HCT116 (cell line): ENCODE measurements at regions not wholly inside any gene's neighbourhood (a gene's known extent, or its start where the extent isn't known, plus 50 kb on each side); places are given as distances from the start of the nearest gene placed in this dataset.

Experiments
- ATAC-seq: fragments of 200-7000 bp; cut with Tn5 transposase; 2 replicates; pipeline ENCODE4 v1.9.1; 2020; ENCODE audit warnings: mild to moderate bottlenecking, moderate library complexity
- BruUV-seq: library from RNA; stranded (reverse); fragments of 400-500 nt; replicated peaks from 2 replicates; lab custom pipeline; 2021; lab: Mats Ljungman, UMichigan
- CTCF ChIA-PET: fragments of 300-600 bp; sonication (Branson Sonifier 250); formaldehyde crosslinking; loops from one replicate; lab custom pipeline; 2021; ENCODE audit warnings: antibody characterized with exemption; lab: Charles Lee
- POLR2A ChIA-PET: fragments of 300-600, 350-600 bp; sonication (Branson Sonifier 250); formaldehyde crosslinking; loops from one replicate; lab custom pipeline; 2021; ENCODE audit warnings: antibody characterized with exemption; lab: Charles Lee
- RAD21 ChIA-PET, 2 experiments: fragments of 300-600 bp; sonication (Branson Sonifier 250); formaldehyde crosslinking; loops; one replicate each; lab custom pipeline; 2023; ENCODE audit warnings: low total read pairs in 2 of 2; ENCODE audit not compliant: uncharacterized antibody in 2 of 2, unreplicated experiment in 2 of 2, low non-redundant PET in 1 of 2; lab: Charles Lee
- DNase-seq: peaks from one replicate; pipeline ENCODE4 v3.0.0-alpha.2; 2010; ENCODE audit warnings: low read depth, low spot score
- H2AFZ ChIP-seq: fragments of 200-600 bp; shearing (Covaris generic), sonication (generic); 2 replicates; pipeline ENCODE4 v1.6.1; 2017; ENCODE audit warnings: low read depth, mixed run types, mixed read lengths, antibody characterized with exemption, low read length; ENCODE audit not compliant: poor library complexity, severe bottlenecking
- H3K27ac ChIP-seq: 2 replicates; pipeline ENCODE4 v1.5.1; 2012; ENCODE audit warnings: low read depth, low read length
- H3K27me3 ChIP-seq: fragments of 200-600 bp; sonication (generic); 2 replicates; pipeline ENCODE4 v1.6.1; 2016; ENCODE audit warnings: mixed run types, low read length, mixed read lengths; ENCODE audit not compliant: insufficient read depth
- H3K36me3 ChIP-seq, 2 experiments: fragments of 200-500 bp in 1 of 2; fragments of 200-600 bp in 1 of 2; sonication (Bioruptor generic) in 1 of 2; sonication (generic) in 1 of 2; 2 replicates each; pipeline versions ENCODE4 v1.5.1 to v1.6.1; 2014 to 2016; ENCODE audit warnings: low read length in 2 of 2, inconsistent platforms in 1 of 2, mixed read lengths in 1 of 2, mixed run types in 1 of 2; ENCODE audit not compliant: insufficient read depth in 2 of 2, control insufficient read depth in 1 of 2
- H3K4me1 ChIP-seq, 2 experiments: fragments of 200-600 bp in 1 of 2; sonication (generic) in 1 of 2; 2 replicates each; pipeline versions ENCODE4 v1.5.1 to v1.6.1; 2012 to 2017; ENCODE audit warnings: low read length in 2 of 2, inconsistent platforms in 1 of 2, mild to moderate bottlenecking in 1 of 2, mixed read lengths in 1 of 2, mixed run types in 1 of 2, moderate library complexity in 1 of 2; ENCODE audit not compliant: insufficient read depth in 2 of 2, control insufficient read depth in 1 of 2
- H3K4me2 ChIP-seq: fragments of 200-600 bp; sonication (generic); 2 replicates; pipeline ENCODE4 v1.6.1; 2017; ENCODE audit warnings: mixed run types, low read length, mixed read lengths
- H3K4me3 ChIP-seq, 2 experiments: fragments of 200-600 bp in 1 of 2; sonication (generic) in 1 of 2; replicated peaks in 1 of 2; 2 replicates each; pipeline ENCODE4 v1.5.1; 2011 to 2016; ENCODE audit warnings: low read length in 2 of 2, control low read depth in 1 of 2, low read depth in 1 of 2, mild to moderate bottlenecking in 1 of 2, mixed read lengths in 1 of 2, mixed run types in 1 of 2
- H3K79me2 ChIP-seq: fragments of 200-600 bp; sonication (generic); 2 replicates; pipeline ENCODE4 v1.6.1; 2017; ENCODE audit warnings: mild to moderate bottlenecking, mixed run types, low read length, moderate library complexity, mixed read lengths; ENCODE audit not compliant: insufficient read depth
- H3K9ac ChIP-seq: fragments of 200-600 bp; sonication (generic); 2 replicates; pipeline ENCODE4 v1.6.1; 2016; ENCODE audit warnings: low read length, mixed read lengths
- H3K9me2 ChIP-seq: fragments of 200-600 bp; sonication (generic), shearing (Covaris generic); 2 replicates; pipeline ENCODE4 v1.6.1; 2017; ENCODE audit warnings: mixed run types, mild to moderate bottlenecking, moderate library complexity; ENCODE audit not compliant: insufficient read depth
- H3K9me3 ChIP-seq, 2 experiments: fragments of 200-500 bp in 1 of 2; fragments of 200-600 bp in 1 of 2; sonication (Bioruptor generic) in 1 of 2; sonication (generic) in 1 of 2; 2 replicates each; pipeline ENCODE4 v1.6.1; 2014 to 2017; ENCODE audit warnings: low read length in 2 of 2, mixed read lengths in 2 of 2, inconsistent platforms in 1 of 2, low read depth in 1 of 2, mild to moderate bottlenecking in 1 of 2, mixed run types in 1 of 2, moderate library complexity in 1 of 2; ENCODE audit not compliant: control insufficient read depth in 1 of 2, insufficient read depth in 1 of 2
- H4K20me1 ChIP-seq: fragments of 200-600 bp; sonication (generic), shearing (Covaris generic); 2 replicates; pipeline ENCODE4 v1.6.1; 2017; ENCODE audit warnings: mixed run types, mild to moderate bottlenecking, moderate library complexity; ENCODE audit not compliant: insufficient read depth
- ATF3 ChIP-seq: IDR thresholded peaks from 2 replicates; pipeline ENCODE4 v1.6.1; 2012
- CBX3 ChIP-seq: IDR thresholded peaks from 2 replicates; pipeline ENCODE4 v1.6.1; 2012; ENCODE audit warnings: low read depth
- CEBPB ChIP-seq: IDR thresholded peaks from 2 replicates; pipeline ENCODE4 v1.6.1; 2012; ENCODE audit warnings: low read depth
- EZH2 ChIP-seq: fragments of 200-600 bp; sonication (generic); IDR thresholded peaks from 2 replicates; pipeline ENCODE4 v1.6.1; 2017; ENCODE audit warnings: antibody characterized with exemption, mixed run types
- POLR2A ChIP-seq: IDR thresholded peaks from 2 replicates; pipeline ENCODE4 v1.7.0; 2011; ENCODE audit warnings: borderline replicate concordance; ENCODE audit not compliant: insufficient read depth, insufficient read length; ENCODE audit errors: extremely low read depth
- POLR2AphosphoS5 ChIP-seq: IDR thresholded peaks from 2 replicates; pipeline ENCODE4 v1.6.1; 2011; ENCODE audit warnings: mild to moderate bottlenecking, low read depth, low read length, moderate library complexity
- RAD21 ChIP-seq: IDR thresholded peaks from 2 replicates; pipeline ENCODE4 v1.6.1; 2012; ENCODE audit warnings: low read depth, mild to moderate bottlenecking
- REST ChIP-seq: IDR thresholded peaks from 2 replicates; pipeline ENCODE4 v1.6.1; 2012; ENCODE audit warnings: low read depth
- SIN3A ChIP-seq: IDR thresholded peaks from 2 replicates; pipeline ENCODE4 v1.6.1; 2012; ENCODE audit warnings: low read depth
- ZFX ChIP-seq: fragments of 450-650 bp; IDR thresholded peaks from 2 replicates; pipeline ENCODE4 v1.6.1; 2017
- intact Hi-C: fragments of 100-400 bp; cut with micrococcal nuclease; formaldehyde crosslinking; loops from 2 replicates; pipeline ENCODE4 v1.10.0; 2022

- Histone ChIP-seq H3K27me3 (no peaks in the 10 kb centered on the region), H3K9ac (no peak overlapping the region), H3K27ac (no peak overlapping the region), H4K20me1 (no peaks in the 10 kb centered on the region), H3K4me1 (no peaks in the 10 kb centered on the region), H3K4me3 (no peak overlapping the region), H2AFZ (no peak overlapping the region), H3K36me3 (no peaks in the 10 kb centered on the region), H3K9me3 (peaks cover 13 to 39% of the 10 kb centered on the region in 2 experiments; a peak in 3 of 4 replicates), H3K9me2 (no peaks in the 10 kb centered on the region), H3K79me2 (no peaks in the 10 kb centered on the region), H3K4me2 (no peak overlapping the region)
- ChIA-PET CTCF (no interaction called here), POLR2A (no interaction called here), RAD21 (no interaction called here)
- BruUV-seq = no TSS peak
- intact Hi-C loops = no loop called here
- no peak for TF ChIP-seq POLR2A
- no peak for TF ChIP-seq ZFX
- TF ChIP-seq RAD21 = no peak
- no peak for TF ChIP-seq ATF3
- no peak for TF ChIP-seq POLR2AphosphoS5
- TF ChIP-seq CEBPB = no peak
- TF ChIP-seq CBX3 = no peak
- no peak for TF ChIP-seq SIN3A
- no peak for TF ChIP-seq REST
- no peak for TF ChIP-seq EZH2
- DNase-seq = no peak
- no peak for ATAC-seq
Observed at GRCh38 chr18:77520767-77521166, 271.1 kb downstream of the GALR1 start.
